Esophagus squamous epithelium (tissue), 4 donors: ENCODE measurements at regions not wholly inside any gene's neighbourhood (a gene's known extent, or its start where the extent isn't known, plus 50 kb on each side); places are given as distances from the start of the nearest gene placed in this dataset.

Experiments
- POLR2A ChIP-seq, 4 donors: fragments of 450-650 bp; IDR thresholded peaks; one replicate each; pipeline ENCODE4 v1.6.1; 2017; ENCODE audit warnings: antibody characterized with exemption in 4 of 4, mild to moderate bottlenecking in 4 of 4, moderate library complexity in 3 of 4
- TF ChIP-seq, protein P1 (sequence below), 6 experiments: fragments of 450-650 bp in 4 of 6; fragments of 200-600 bp in 2 of 6; sonication (generic) in 2 of 6; IDR thresholded peaks; one replicate each; pipeline ENCODE4 v1.5.1; 2016 to 2019; ENCODE audit warnings: antibody characterized with exemption in 6 of 6, mild to moderate bottlenecking in 4 of 6, moderate library complexity in 4 of 6

DNA sequence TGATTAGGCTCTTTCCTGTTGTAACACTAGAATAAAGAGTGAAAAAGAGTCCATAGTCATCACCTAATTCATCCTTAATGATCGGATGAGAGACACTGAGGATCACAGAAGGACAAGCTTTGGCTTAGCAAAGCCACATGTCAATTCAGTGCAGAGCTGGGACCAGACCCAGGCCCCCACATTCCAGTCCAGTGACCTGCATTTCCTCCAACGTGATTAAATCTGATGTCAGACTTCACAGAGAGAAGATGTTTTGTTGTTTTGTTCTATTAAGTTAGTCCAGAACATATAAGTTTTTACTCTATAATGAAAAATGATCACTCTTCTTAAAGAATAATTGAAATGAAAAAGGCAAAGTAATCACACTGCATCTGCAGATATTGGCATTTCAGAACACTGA, 377.9 kb upstream of the PAPPA start:
- no peak for TF ChIP-seq POLR2A (IDR thresholded peaks at IDR 0.05)
- TF ChIP-seq, protein P1, sequence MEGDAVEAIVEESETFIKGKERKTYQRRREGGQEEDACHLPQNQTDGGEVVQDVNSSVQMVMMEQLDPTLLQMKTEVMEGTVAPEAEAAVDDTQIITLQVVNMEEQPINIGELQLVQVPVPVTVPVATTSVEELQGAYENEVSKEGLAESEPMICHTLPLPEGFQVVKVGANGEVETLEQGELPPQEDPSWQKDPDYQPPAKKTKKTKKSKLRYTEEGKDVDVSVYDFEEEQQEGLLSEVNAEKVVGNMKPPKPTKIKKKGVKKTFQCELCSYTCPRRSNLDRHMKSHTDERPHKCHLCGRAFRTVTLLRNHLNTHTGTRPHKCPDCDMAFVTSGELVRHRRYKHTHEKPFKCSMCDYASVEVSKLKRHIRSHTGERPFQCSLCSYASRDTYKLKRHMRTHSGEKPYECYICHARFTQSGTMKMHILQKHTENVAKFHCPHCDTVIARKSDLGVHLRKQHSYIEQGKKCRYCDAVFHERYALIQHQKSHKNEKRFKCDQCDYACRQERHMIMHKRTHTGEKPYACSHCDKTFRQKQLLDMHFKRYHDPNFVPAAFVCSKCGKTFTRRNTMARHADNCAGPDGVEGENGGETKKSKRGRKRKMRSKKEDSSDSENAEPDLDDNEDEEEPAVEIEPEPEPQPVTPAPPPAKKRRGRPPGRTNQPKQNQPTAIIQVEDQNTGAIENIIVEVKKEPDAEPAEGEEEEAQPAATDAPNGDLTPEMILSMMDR (IDR thresholded peaks at IDR 0.05) = no peak
